HepG2 (cell line): ENCODE measurements at regions not wholly inside any gene's neighbourhood (a gene's known extent, or its start where the extent isn't known, plus 50 kb on each side); places are given as distances from the start of the nearest gene placed in this dataset.

Experiments
- GLI4 ChIP-seq: sonication (generic); formaldehyde crosslinking; IDR thresholded peaks from 2 replicates; pipeline ENCODE4 v1.5.1; 2020; ENCODE audit warnings: missing genetic modification reagents, mild to moderate bottlenecking, moderate library complexity, borderline replicate concordance
- NFE2L1 ChIP-seq: sonication (generic); formaldehyde crosslinking; IDR thresholded peaks from 2 replicates; pipeline ENCODE4 v1.4.0; 2020; ENCODE audit warnings: missing genetic modification reagents, mild to moderate bottlenecking, borderline replicate concordance
- PAX8 ChIP-seq: sonication (generic); formaldehyde crosslinking; IDR thresholded peaks from 2 replicates; pipeline ENCODE4 v1.8.0; 2022; ENCODE audit warnings: mild to moderate bottlenecking, missing genetic modification reagents, borderline replicate concordance
- RELA ChIP-seq: sonication (generic); formaldehyde crosslinking; IDR thresholded peaks from 2 replicates; pipeline ENCODE4 v1.4.0; 2020; ENCODE audit warnings: missing genetic modification reagents
- REXO4 ChIP-seq: sonication (generic); formaldehyde crosslinking; IDR thresholded peaks from 2 replicates; pipeline ENCODE4 v1.8.0; 2022; ENCODE audit warnings: missing genetic modification reagents, mild to moderate bottlenecking, borderline replicate concordance
- SIN3B ChIP-seq: fragments of 150-350 bp; IDR thresholded peaks from 2 replicates; pipeline ENCODE4 v1.6.1; 2014; ENCODE audit warnings: low read length
- ZKSCAN5 ChIP-seq: sonication (generic); formaldehyde crosslinking; IDR thresholded peaks from 2 replicates; pipeline ENCODE4 v1.5.1; 2020; ENCODE audit warnings: mild to moderate bottlenecking, missing genetic modification reagents
- ZNF569 ChIP-seq: sonication (generic); formaldehyde crosslinking; IDR thresholded peaks from 2 replicates; pipeline ENCODE4 v1.5.0; 2020; ENCODE audit warnings: mild to moderate bottlenecking, missing genetic modification reagents, moderate library complexity, borderline replicate concordance
- ZNF670 ChIP-seq: sonication (generic); formaldehyde crosslinking; IDR thresholded peaks from 2 replicates; pipeline ENCODE4 v1.8.0; 2022; ENCODE audit warnings: mild to moderate bottlenecking, missing genetic modification reagents, borderline replicate concordance
- ZSCAN21 ChIP-seq: sonication (generic); formaldehyde crosslinking; IDR thresholded peaks from 2 replicates; pipeline ENCODE4 v1.8.0; 2022; ENCODE audit warnings: mild to moderate bottlenecking, missing genetic modification reagents, moderate library complexity, borderline replicate concordance
- TF ChIP-seq, protein P1 (sequence below), 2 experiments: sonication (generic) in 1 of 2; formaldehyde crosslinking in 1 of 2; IDR thresholded peaks; 2 replicates each; pipeline versions ENCODE4 v1.6.1 to v1.9.0; 2014 to 2022; ENCODE audit warnings: antibody characterized with exemption in 1 of 2, borderline replicate concordance in 1 of 2, inconsistent platforms in 1 of 2, low read depth in 1 of 2, missing genetic modification reagents in 1 of 2
- TF ChIP-seq, protein P2 (sequence below): IDR thresholded peaks from 2 replicates; pipeline ENCODE4 v1.6.1; 2018; ENCODE audit warnings: missing genetic modification reagents, mild to moderate bottlenecking, missing compliant biosample characterization
- TF ChIP-seq, protein P3 (sequence below): sonication (generic); formaldehyde crosslinking; IDR thresholded peaks from 2 replicates; pipeline ENCODE4 v1.4.0; 2020; ENCODE audit warnings: missing genetic modification reagents

DNA sequence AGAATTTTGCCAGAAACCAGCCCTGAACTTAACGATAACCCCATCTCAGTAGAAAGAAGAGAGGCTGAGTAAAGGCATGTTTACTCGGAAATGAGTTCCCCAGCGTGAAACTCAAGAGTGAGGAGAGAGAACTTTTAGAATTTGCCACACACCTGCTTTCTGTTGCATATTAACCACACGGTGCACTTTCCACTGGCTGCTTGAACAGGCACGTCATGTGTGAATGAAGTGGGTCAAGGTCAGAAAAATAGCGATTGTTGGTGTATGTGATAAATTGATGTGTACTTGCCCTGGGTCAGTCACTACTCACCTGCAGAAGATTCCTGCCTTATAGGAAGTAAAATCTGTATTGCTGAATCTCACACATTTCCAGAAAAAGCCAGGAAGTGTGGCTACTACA lies 395.7 kb downstream of the TRIML1 start (continued):
- TF ChIP-seq, protein P1, sequence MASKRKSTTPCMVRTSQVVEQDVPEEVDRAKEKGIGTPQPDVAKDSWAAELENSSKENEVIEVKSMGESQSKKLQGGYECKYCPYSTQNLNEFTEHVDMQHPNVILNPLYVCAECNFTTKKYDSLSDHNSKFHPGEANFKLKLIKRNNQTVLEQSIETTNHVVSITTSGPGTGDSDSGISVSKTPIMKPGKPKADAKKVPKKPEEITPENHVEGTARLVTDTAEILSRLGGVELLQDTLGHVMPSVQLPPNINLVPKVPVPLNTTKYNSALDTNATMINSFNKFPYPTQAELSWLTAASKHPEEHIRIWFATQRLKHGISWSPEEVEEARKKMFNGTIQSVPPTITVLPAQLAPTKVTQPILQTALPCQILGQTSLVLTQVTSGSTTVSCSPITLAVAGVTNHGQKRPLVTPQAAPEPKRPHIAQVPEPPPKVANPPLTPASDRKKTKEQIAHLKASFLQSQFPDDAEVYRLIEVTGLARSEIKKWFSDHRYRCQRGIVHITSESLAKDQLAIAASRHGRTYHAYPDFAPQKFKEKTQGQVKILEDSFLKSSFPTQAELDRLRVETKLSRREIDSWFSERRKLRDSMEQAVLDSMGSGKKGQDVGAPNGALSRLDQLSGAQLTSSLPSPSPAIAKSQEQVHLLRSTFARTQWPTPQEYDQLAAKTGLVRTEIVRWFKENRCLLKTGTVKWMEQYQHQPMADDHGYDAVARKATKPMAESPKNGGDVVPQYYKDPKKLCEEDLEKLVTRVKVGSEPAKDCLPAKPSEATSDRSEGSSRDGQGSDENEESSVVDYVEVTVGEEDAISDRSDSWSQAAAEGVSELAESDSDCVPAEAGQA (IDR thresholded peaks at IDR 0.05; ENCODE audit: low read depth) = no peak
- TF ChIP-seq, protein P1 (CRISPR knock-in tag; IDR thresholded peaks at IDR 0.05; ENCODE audit: borderline replicate concordance) = no peak
- TF ChIP-seq ZNF569 (no peak), SIN3B (no peak), REXO4 (CRISPR knock-in tag) (no peak), PAX8 (no peak), RELA (CRISPR knock-in tag) (no peak), NFE2L1 (CRISPR knock-in tag) (no peak), GLI4 (CRISPR knock-in tag) (no peak), ZNF670 (CRISPR knock-in tag) (peak; percentile 66; the same call in 1 of the 2 replicates), ZKSCAN5 (CRISPR knock-in tag) (no peak), ZSCAN21 (CRISPR knock-in tag) (no peak)
- TF ChIP-seq, protein P2, sequence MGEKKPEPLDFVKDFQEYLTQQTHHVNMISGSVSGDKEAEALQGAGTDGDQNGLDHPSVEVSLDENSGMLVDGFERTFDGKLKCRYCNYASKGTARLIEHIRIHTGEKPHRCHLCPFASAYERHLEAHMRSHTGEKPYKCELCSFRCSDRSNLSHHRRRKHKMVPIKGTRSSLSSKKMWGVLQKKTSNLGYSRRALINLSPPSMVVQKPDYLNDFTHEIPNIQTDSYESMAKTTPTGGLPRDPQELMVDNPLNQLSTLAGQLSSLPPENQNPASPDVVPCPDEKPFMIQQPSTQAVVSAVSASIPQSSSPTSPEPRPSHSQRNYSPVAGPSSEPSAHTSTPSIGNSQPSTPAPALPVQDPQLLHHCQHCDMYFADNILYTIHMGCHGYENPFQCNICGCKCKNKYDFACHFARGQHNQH (CRISPR knock-in tag) = no peak
- TF ChIP-seq, protein P3, sequence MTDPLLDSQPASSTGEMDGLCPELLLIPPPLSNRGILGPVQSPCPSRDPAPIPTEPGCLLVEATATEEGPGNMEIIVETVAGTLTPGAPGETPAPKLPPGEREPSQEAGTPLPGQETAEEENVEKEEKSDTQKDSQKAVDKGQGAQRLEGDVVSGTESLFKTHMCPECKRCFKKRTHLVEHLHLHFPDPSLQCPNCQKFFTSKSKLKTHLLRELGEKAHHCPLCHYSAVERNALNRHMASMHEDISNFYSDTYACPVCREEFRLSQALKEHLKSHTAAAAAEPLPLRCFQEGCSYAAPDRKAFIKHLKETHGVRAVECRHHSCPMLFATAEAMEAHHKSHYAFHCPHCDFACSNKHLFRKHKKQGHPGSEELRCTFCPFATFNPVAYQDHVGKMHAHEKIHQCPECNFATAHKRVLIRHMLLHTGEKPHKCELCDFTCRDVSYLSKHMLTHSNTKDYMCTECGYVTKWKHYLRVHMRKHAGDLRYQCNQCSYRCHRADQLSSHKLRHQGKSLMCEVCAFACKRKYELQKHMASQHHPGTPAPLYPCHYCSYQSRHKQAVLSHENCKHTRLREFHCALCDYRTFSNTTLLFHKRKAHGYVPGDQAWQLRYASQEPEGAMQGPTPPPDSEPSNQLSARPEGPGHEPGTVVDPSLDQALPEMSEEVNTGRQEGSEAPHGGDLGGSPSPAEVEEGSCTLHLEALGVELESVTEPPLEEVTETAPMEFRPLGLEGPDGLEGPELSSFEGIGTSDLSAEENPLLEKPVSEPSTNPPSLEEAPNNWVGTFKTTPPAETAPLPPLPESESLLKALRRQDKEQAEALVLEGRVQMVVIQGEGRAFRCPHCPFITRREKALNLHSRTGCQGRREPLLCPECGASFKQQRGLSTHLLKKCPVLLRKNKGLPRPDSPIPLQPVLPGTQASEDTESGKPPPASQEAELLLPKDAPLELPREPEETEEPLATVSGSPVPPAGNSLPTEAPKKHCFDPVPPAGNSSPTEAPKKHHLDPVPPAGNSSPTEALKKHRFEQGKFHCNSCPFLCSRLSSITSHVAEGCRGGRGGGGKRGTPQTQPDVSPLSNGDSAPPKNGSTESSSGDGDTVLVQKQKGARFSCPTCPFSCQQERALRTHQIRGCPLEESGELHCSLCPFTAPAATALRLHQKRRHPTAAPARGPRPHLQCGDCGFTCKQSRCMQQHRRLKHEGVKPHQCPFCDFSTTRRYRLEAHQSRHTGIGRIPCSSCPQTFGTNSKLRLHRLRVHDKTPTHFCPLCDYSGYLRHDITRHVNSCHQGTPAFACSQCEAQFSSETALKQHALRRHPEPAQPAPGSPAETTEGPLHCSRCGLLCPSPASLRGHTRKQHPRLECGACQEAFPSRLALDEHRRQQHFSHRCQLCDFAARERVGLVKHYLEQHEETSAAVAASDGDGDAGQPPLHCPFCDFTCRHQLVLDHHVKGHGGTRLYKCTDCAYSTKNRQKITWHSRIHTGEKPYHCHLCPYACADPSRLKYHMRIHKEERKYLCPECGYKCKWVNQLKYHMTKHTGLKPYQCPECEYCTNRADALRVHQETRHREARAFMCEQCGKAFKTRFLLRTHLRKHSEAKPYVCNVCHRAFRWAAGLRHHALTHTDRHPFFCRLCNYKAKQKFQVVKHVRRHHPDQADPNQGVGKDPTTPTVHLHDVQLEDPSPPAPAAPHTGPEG (CRISPR knock-in tag) = no peak
